ENCODE measurements at regions not wholly inside any gene's neighbourhood (a gene's known extent, or its start where the extent isn't known, plus 50 kb on each side); places are given as distances from the start of the nearest gene placed in this dataset.

- Histone ChIP-seq H3K9ac (ENCODE audit: low read length) (no peak overlapping the region), H3K9me3 (ENCODE audit: control insufficient read depth, low read depth, low read length) (no peaks in the 10 kb centered on the region), H3K27ac (ENCODE audit: low read length) (no peak overlapping the region), H3K4me1 (ENCODE audit: control insufficient read depth, low read depth, low read length) (no peaks in the 10 kb centered on the region), H3K4me3 (ENCODE audit: low read length) (no peak overlapping the region), H3K27me3 (ENCODE audit: control insufficient read depth, insufficient read depth, low read length) (no peaks in the 10 kb centered on the region), H3K36me3 (ENCODE audit: control insufficient read depth, low read depth, low read length) (no peaks in the 10 kb centered on the region)
These were observed 286.2 kb downstream of the DHX35 start for GRCh38 chr20:39248171-39248861.

DNA sequence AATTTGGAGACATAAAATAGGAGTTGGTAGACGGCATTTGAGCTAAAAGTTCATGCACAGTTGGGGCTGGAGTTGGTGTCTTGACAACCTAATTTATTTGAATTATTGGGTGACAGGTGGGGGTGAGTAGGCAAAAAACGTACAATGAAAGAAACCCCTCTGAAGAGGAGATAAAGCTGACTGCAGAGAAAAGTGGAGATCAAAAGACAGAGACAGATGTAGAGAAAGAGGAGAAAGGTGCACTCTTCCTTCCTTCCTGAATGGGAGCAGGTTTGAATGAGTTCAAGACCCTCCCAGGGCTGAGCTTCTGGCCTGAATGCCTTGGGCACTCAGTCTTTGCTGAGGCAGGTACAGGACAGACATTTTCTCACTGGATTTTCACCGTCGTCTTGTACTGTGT is 284.3 kb downstream of the DHX35 start:
- H3K27me3 ChIP-seq (ENCODE audit: control insufficient read depth, insufficient read depth, low read length): no peaks in the 10 kb centered on the region
- no peaks in the 10 kb centered on the region for H3K9me3 ChIP-seq (ENCODE audit: control insufficient read depth, low read depth, low read length)
- no peaks in the 10 kb centered on the region for H3K36me3 ChIP-seq (ENCODE audit: control insufficient read depth, low read depth, low read length)
- no peak overlapping the region for H3K4me3 ChIP-seq (ENCODE audit: low read length)
- H3K4me1 ChIP-seq (ENCODE audit: control insufficient read depth, low read depth, low read length): no peaks in the 10 kb centered on the region
- no peak overlapping the region for H3K9ac ChIP-seq (ENCODE audit: low read length)
- H3K27ac ChIP-seq (ENCODE audit: low read length): no peak overlapping the region

DNA sequence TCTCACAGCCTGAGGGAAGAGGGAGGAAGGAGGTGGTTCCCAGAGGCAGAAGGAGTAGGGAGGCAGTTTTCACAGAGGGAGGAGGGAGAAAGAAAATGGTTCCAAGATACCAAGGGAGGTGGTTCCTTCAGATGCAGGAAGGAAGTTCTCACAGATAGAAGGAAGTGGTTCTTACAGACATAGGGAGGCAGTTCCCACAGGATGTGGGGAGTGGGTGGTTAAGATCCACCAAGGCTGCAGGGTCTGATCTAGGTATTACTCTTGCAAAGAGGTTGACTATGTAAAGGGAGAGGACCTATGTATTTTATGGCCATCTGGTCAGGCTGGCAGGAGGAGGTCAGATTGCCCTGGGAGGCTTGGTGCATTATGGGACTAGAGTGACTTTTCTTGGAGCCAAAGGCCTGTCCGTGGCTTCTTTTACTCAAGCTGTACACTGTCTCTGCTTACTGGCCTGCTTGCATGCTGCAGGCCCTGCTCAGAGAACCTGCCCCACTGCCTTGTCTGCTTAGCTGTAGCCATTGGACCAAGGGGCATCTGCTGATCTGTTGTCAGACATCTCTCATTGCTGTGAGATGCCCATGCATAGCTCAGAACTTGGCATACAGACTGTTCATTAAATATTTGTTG is 283.7 kb downstream of the DHX35 start:
- Histone ChIP-seq H3K9ac (ENCODE audit: low read length) (no peak overlapping the region), H3K27me3 (ENCODE audit: control insufficient read depth, insufficient read depth, low read length) (no peaks in the 10 kb centered on the region), H3K4me3 (ENCODE audit: low read length) (no peak overlapping the region), H3K36me3 (ENCODE audit: control insufficient read depth, low read depth, low read length) (no peaks in the 10 kb centered on the region), H3K27ac (ENCODE audit: low read length) (no peak overlapping the region), H3K4me1 (ENCODE audit: control insufficient read depth, low read depth, low read length) (no peaks in the 10 kb centered on the region), H3K9me3 (ENCODE audit: control insufficient read depth, low read depth, low read length) (no peaks in the 10 kb centered on the region)

DNA sequence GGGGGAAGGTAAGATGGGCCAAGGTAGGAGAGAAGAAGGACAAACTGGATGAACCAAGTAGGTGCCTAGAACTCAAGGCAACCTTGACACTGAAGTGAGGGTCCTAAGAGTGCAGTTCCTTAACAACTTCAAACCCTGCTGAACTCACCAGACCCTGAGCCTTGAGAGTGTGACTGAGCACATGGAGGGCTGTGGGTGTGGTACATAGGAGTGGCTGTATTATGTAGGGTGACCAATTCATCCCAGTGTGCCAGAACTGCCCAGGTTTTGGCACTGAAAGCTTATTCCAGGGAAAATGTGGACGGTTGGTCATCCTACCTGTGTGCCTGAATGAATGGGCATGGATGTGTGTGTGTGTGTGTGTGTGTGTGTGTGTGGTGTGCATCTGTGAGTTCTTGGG is 281.8 kb downstream of the DHX35 start:
- H3K27ac ChIP-seq (ENCODE audit: low read length): no peak overlapping the region
- H3K4me1 ChIP-seq (ENCODE audit: control insufficient read depth, low read depth, low read length): no peaks in the 10 kb centered on the region
- H3K9me3 ChIP-seq (ENCODE audit: control insufficient read depth, low read depth, low read length): no peaks in the 10 kb centered on the region
- H3K27me3 ChIP-seq (ENCODE audit: control insufficient read depth, insufficient read depth, low read length): no peaks in the 10 kb centered on the region
- H3K9ac ChIP-seq (ENCODE audit: low read length): no peak overlapping the region
- H3K36me3 ChIP-seq (ENCODE audit: control insufficient read depth, low read depth, low read length): no peaks in the 10 kb centered on the region
- H3K4me3 ChIP-seq (ENCODE audit: low read length): no peak overlapping the region

DNA sequence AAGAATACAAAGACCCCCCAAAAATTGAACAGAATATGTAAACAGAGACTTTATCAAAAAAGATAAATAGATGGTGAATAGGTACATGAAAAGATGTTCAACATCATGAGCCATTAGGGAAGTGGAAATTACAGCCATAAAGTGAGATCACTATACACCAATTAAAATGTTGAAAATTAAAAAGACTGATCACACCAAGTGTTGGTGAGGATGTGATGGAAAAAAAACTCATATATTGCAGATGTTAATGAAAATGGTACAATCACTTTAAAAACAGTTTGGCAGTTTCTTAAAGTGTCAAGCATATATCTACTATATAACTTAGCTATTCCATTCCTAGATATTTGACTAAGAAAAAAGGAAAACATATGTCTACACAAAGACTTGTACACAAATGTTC is 280.5 kb downstream of the DHX35 start:
- Histone ChIP-seq H3K36me3 (ENCODE audit: control insufficient read depth, low read depth, low read length) (no peaks in the 10 kb centered on the region), H3K27ac (ENCODE audit: low read length) (no peak overlapping the region), H3K9ac (ENCODE audit: low read length) (no peak overlapping the region), H3K4me3 (ENCODE audit: low read length) (no peak overlapping the region), H3K27me3 (ENCODE audit: control insufficient read depth, insufficient read depth, low read length) (no peaks in the 10 kb centered on the region), H3K9me3 (ENCODE audit: control insufficient read depth, low read depth, low read length) (no peaks in the 10 kb centered on the region), H3K4me1 (ENCODE audit: control insufficient read depth, low read depth, low read length) (no peaks in the 10 kb centered on the region)

DNA sequence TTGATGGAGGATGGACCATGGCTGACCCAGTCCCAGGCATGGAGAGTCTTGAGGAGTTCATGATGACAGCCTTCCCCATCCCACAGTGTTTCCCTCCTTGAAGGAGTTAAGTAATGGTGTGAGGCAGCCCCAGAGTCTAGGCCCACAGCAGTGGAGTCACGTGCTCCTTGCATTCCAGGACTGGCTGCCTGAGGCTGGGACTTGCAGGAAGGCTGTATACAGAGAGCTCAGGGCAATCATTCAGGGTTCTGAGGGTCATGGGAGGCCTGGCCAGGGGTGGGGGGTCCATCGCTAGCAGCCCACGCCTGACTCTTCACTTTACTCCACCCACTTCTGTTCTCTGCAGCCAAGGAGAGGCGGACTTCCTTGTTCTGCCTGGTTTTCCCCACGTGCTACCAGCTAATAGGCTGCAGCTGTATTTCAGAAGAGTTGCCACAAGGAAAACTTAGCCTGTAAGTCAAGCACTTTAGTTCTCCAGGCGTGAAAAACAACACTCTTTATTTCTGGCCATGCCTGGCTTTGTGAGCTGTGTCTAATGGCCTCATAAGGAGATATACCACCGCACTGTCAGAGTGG is 272.5 kb downstream of the DHX35 start:
- H3K9ac ChIP-seq (ENCODE audit: low read length): no peak overlapping the region
- H3K27me3 ChIP-seq (ENCODE audit: control insufficient read depth, insufficient read depth, low read length): no peaks in the 10 kb centered on the region
- H3K4me3 ChIP-seq (ENCODE audit: low read length): no peak overlapping the region
- H3K36me3 ChIP-seq (ENCODE audit: control insufficient read depth, low read depth, low read length): no peaks in the 10 kb centered on the region
- H3K4me1 ChIP-seq (ENCODE audit: control insufficient read depth, low read depth, low read length): no peaks in the 10 kb centered on the region
- H3K27ac ChIP-seq (ENCODE audit: low read length): no peak overlapping the region
- no peaks in the 10 kb centered on the region for H3K9me3 ChIP-seq (ENCODE audit: control insufficient read depth, low read depth, low read length)

DNA sequence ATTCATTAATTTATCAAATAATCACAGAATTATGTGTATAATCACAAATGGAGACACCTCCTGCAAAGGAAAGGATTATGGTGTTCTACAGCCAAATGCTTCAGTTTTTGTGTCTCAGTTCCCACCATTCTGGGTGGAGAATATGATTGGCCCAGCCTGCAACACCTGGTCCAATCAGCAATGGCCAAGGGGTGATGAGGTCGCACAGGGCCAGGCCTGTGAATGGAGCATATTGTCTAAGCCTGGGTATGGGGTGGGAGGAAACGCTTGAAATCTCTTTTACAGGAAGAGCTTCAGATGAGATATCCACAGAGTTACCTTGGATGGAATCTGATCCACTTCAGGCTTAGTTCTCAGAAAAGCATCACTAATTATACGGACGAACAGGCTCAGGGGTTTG is 271.6 kb downstream of the DHX35 start:
- no peaks in the 10 kb centered on the region for H3K9me3 ChIP-seq (ENCODE audit: control insufficient read depth, low read depth, low read length)
- H3K36me3 ChIP-seq (ENCODE audit: control insufficient read depth, low read depth, low read length): no peaks in the 10 kb centered on the region
- no peak overlapping the region for H3K27ac ChIP-seq (ENCODE audit: low read length)
- no peak overlapping the region for H3K9ac ChIP-seq (ENCODE audit: low read length)
- H3K4me3 ChIP-seq (ENCODE audit: low read length): no peak overlapping the region
- H3K27me3 ChIP-seq (ENCODE audit: control insufficient read depth, insufficient read depth, low read length): no peaks in the 10 kb centered on the region
- H3K4me1 ChIP-seq (ENCODE audit: control insufficient read depth, low read depth, low read length): no peaks in the 10 kb centered on the region

- no peak overlapping the region for H3K27ac ChIP-seq (ENCODE audit: low read length)
- H3K4me3 ChIP-seq (ENCODE audit: low read length): no peak overlapping the region
- H3K9ac ChIP-seq (ENCODE audit: low read length): no peak overlapping the region
- H3K9me3 ChIP-seq (ENCODE audit: control insufficient read depth, low read depth, low read length): no peaks in the 10 kb centered on the region
- H3K36me3 ChIP-seq (ENCODE audit: control insufficient read depth, low read depth, low read length): no peaks in the 10 kb centered on the region
- no peaks in the 10 kb centered on the region for H3K27me3 ChIP-seq (ENCODE audit: control insufficient read depth, insufficient read depth, low read length)
- H3K4me1 ChIP-seq (ENCODE audit: control insufficient read depth, low read depth, low read length): no peaks in the 10 kb centered on the region
These were observed 265.3 kb downstream of the DHX35 start for GRCh38 chr20:39227416-39227815.

- Histone ChIP-seq H3K9ac (ENCODE audit: low read length) (no peak overlapping the region), H3K27ac (ENCODE audit: low read length) (no peak overlapping the region), H3K36me3 (ENCODE audit: control insufficient read depth, low read depth, low read length) (no peaks in the 10 kb centered on the region), H3K27me3 (ENCODE audit: control insufficient read depth, insufficient read depth, low read length) (no peaks in the 10 kb centered on the region), H3K4me1 (ENCODE audit: control insufficient read depth, low read depth, low read length) (no peaks in the 10 kb centered on the region), H3K9me3 (ENCODE audit: control insufficient read depth, low read depth, low read length) (no peaks in the 10 kb centered on the region), H3K4me3 (ENCODE audit: low read length) (no peak overlapping the region)
These were observed 263.8 kb downstream of the DHX35 start for GRCh38 chr20:39225978-39226377.

GRCh38 chr20:39225536-39225935 is 263.4 kb downstream of the DHX35 start:
- Histone ChIP-seq H3K36me3 (ENCODE audit: control insufficient read depth, low read depth, low read length) (no peaks in the 10 kb centered on the region), H3K27me3 (ENCODE audit: control insufficient read depth, insufficient read depth, low read length) (no peaks in the 10 kb centered on the region), H3K9ac (ENCODE audit: low read length) (no peak overlapping the region), H3K27ac (ENCODE audit: low read length) (no peak overlapping the region), H3K4me1 (ENCODE audit: control insufficient read depth, low read depth, low read length) (no peaks in the 10 kb centered on the region), H3K4me3 (ENCODE audit: low read length) (no peak overlapping the region), H3K9me3 (ENCODE audit: control insufficient read depth, low read depth, low read length) (no peaks in the 10 kb centered on the region)

GRCh38 chr20:39222101-39222500 is 260.0 kb downstream of the DHX35 start:
- H3K27ac ChIP-seq (ENCODE audit: low read length): no peak overlapping the region
- no peaks in the 10 kb centered on the region for H3K9me3 ChIP-seq (ENCODE audit: control insufficient read depth, low read depth, low read length)
- no peak overlapping the region for H3K9ac ChIP-seq (ENCODE audit: low read length)
- no peaks in the 10 kb centered on the region for H3K27me3 ChIP-seq (ENCODE audit: control insufficient read depth, insufficient read depth, low read length)
- H3K4me1 ChIP-seq (ENCODE audit: control insufficient read depth, low read depth, low read length): no peaks in the 10 kb centered on the region
- no peaks in the 10 kb centered on the region for H3K36me3 ChIP-seq (ENCODE audit: control insufficient read depth, low read depth, low read length)
- H3K4me3 ChIP-seq (ENCODE audit: low read length): no peak overlapping the region

- Histone ChIP-seq H3K27ac (ENCODE audit: low read length) (no peak overlapping the region), H3K36me3 (ENCODE audit: control insufficient read depth, low read depth, low read length) (no peaks in the 10 kb centered on the region), H3K9me3 (ENCODE audit: control insufficient read depth, low read depth, low read length) (no peaks in the 10 kb centered on the region), H3K27me3 (ENCODE audit: control insufficient read depth, insufficient read depth, low read length) (peaks cover 28% of the 10 kb centered on the region), H3K4me1 (ENCODE audit: control insufficient read depth, low read depth, low read length) (no peaks in the 10 kb centered on the region), H3K9ac (ENCODE audit: low read length) (no peak overlapping the region), H3K4me3 (ENCODE audit: low read length) (no peak overlapping the region)
These were observed 254.1 kb downstream of the DHX35 start for GRCh38 chr20:39216195-39216594.
